HG03159 (cell line): ENCODE measurements at regions not wholly inside any gene's neighbourhood (a gene's known extent, or its start where the extent isn't known, plus 50 kb on each side); places are given as distances from the start of the nearest gene placed in this dataset.

Experiments used
- ATAC-seq: cut with Tn5 transposase; IDR thresholded peaks from one replicate; pipeline ENCODE4 v1.9.1; 2021; ENCODE audit warnings: mild to moderate bottlenecking, moderate library complexity; ENCODE audit not compliant: unreplicated experiment

DNA sequence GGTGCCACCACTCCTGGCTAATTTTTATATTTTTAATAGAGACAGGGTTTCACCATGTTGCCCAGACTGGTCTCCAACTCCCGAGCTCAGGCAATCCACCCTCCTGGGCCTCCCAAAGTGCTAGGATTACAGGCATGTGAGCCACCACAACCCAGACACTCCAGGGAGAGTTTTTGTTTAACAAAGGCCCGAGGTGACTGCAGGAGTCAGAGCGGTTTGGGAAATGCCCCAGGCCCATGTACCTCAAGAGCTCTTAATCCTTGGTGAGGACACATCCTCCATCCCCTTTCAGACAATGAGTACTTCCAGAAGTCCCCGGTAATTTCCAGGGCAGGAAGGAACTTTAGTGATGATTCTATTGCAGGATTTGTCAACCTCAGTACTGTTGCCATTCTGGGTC is 176.0 kb downstream of the ESRRB start:
- ATAC-seq = no peak

DNA sequence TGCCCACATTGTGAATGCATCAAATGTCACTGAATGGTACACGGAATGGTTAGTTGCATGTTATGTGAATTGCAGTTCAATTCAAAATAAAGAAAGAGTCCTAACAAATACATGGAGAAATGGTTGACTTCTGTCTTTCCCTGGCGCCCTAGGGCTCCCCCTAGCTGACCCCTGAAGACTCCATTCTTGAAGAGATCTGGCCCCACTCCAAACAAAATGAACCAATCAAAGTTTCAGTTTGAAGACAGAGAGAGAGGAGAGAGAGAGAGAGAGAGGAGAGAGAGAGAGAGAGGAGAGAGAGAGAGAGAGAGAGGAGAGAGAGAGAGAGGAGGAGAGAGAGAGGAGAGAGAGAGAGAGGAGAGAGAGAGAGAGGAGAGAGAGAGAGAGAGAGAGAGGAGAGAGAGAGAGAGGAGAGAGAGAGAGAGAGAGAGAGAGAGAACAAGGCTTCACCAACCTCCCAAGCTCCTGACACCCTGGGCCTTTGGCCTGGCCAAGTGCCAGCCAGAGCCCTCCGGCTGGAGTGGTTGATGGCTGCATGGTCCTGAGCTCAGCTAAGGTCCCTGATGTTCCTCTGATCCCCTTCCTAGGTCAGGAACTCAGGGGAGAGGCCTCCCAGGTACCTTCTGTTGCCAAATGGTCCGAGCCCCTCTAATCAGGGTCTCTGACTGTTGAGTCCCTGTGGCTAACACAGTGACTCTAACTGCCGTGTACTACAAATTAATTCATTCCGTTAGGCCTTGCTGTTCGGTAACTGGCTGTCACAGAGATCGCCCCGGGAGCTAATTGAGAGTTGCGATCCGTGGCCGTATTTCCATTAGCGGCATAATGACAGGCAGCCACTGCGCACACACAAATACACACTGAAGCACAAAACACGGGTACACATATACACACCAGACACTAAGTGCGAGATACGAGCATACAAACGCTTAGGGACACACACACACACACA is 188.8 kb downstream of the ESRRB start:
- no peak for ATAC-seq

DNA sequence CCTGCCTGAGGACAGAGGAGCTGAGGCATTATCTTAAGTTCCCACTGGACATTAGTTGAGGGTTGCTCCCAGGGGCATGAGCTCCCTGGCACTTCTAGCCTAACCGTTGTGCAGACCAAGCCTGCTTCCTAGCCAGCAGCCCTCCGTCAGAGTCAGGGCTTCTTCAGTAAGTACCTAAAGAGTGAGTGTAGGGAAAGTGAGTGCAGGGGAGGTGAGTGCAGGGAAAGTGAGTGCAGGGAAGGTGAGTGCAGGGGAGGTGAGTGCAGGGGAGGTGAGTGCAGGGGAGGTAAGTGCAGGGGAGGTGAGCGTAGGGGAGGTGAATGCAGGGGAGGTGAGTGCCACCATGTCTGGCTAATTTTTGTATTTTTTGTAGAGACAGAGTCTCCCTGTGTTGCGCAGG is 190.5 kb downstream of the ESRRB start:
- ATAC-seq = no peak

GRCh38 chr14:76574416-76575095 is 186.7 kb upstream of the VASH1 start:
- no peak for ATAC-seq

DNA sequence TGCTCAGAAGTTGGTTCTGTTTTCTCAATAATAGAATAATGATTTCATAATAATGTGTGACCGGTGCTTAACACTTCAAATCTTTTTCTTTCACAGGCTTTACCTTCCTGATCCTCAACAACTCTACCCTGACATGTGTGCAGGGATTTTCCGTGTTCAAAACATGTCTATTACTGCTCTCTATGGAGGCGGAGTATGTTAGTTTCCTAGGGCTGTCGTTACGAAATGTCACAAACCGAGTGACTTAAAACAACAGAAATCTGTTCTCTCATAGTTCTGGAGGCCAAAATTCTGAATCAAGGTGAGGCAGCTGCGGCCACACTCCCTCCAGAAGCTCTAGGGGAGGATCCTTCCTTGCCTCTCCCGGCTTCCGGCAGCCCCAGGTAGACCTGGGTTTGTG is 186.2 kb upstream of the VASH1 start:
- no peak for ATAC-seq

DNA sequence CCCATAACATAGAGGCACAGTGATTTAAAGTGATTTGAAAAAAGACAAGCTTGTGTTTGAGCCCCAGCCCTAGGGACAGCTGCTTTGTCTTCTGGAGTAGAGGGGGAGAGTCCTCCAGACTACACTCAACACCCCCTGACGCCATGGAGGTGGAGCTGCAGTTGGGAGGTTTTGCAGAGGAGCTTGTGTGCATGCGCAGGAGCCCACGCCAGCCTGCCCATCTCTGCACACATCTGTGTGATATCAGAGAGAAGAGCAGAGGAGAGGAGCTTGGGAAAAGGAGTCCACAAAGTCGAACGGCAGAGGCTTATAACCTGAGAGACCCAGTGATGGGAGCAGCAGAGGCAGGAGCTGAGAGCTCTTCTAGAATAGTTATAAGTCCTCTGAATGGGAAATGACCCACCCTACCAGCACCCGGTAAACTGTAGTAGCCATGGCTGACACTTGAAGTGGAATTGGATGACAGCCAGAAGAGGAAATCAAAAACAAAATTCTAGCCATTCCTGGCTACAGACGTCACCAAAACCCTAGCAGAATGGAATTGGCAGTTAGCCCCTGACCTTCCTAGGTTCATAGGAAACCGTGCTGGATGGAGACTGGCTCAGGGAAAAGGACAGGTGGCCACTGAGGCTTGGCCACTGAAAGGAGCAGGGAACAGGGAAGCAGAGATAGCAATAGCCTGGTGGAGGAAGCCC is 185.1 kb upstream of the VASH1 start:
- no peak for ATAC-seq

GRCh38 chr14:76577090-76577489 is 184.2 kb upstream of the VASH1 start:
- no peak for ATAC-seq

- no peak for ATAC-seq
Measured at GRCh38 chr14:76577837-76578236, 183.4 kb upstream of the VASH1 start.

DNA sequence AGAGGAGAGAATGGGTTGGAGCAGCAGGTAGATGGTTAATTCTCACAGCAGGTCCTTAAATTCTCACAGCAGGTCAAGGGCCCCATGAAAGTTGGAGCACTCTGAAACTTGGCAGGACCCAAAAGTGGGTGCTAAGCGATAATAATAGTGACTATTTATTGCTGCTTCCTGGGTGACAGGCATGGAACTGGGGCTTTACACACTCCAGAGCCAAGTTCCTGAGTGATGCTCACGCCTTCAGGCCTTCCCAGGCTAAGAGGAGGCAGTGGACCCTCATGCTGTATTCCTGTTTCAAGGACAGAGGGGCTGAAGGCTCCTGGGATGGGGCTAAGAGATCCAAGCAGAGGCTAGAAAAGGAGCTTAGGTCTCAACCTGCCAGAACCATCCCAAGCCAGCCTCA is 180.9 kb upstream of the VASH1 start:
- ATAC-seq = no peak

DNA sequence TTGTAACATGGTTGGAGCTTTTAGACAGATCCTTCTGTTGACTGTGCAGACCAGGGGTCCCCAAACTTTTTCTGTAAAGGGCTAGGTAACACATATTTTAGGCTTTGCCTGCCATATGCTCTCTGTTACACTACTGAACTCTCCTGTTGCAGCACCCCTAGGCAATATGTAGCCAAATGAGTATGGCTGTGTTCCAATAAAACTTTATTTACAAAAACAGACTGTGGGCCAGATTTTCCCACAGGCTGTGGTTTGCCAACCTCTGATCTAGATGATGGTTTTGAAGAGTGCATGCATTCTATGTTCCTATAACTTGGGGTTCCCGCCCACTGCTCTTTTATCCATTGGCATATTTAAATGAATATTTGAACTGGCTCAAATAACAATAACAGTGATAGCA is 180.3 kb upstream of the VASH1 start:
- ATAC-seq = no peak

DNA sequence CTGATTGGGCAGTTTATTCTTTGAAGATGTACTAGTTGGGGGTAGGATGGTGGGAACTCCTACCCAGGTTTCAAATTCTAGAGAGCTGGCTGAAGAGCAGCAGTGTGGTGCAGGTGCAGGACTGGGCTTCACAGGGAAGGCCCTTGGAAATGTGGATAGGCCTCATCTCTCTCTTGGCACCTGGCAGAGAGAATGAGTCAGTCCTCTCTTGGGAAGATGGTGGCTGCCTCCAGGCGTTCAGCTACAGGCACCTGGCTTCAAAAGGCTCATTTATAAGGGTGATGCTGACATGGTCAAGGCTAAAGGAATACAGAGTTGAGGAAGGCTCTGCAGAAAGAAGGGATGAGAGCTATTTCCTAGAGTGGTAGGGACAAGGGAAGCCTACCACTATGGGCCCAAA is 179.7 kb upstream of the VASH1 start:
- no peak for ATAC-seq

DNA sequence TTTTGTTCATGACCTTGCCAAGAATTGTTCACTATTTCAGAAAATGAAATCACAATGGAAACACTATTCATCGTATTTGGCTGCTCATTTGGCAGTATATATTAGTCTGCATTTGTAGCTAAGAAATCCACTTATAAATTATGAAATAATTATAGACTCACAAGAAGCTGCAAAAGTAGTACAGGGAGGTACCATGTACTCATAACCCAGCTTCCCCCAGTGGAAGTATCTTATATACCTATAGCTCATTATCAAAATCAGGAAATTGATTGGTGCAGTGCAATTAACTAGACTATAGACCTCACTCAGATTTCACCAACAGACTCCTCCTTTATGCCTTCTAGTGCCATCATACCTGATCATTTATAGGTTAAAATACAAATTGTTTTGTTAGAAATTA is 178.8 kb upstream of the VASH1 start:
- no peak for ATAC-seq

- no peak for ATAC-seq
Measured at GRCh38 chr14:76583174-76583573, 178.1 kb upstream of the VASH1 start.

DNA sequence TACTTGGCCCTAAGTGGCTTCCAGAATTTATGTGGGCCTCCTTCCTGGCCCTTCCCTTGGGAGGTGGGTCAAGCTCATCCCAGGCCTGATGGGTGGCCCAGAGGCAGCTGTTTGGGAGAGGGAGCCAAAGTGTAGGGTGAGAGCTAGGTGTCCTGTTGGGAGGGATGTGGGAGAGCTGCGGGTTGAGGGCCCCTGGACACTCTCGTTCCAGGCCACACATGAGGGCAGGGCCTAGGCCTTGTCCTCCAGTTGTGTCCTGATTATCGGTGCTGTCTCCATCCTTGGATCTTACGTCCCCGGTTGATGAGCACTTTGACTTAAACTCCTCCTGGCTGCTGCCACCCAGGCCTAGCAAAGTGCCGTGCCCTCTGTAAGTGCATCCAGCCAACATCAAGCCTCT is 177.5 kb upstream of the VASH1 start:
- no peak for ATAC-seq

- no peak for ATAC-seq
Measured at GRCh38 chr14:76584271-76584702, 177.0 kb upstream of the VASH1 start.

- no peak for ATAC-seq
Measured at GRCh38 chr14:76585616-76586015, 175.7 kb upstream of the VASH1 start.

DNA sequence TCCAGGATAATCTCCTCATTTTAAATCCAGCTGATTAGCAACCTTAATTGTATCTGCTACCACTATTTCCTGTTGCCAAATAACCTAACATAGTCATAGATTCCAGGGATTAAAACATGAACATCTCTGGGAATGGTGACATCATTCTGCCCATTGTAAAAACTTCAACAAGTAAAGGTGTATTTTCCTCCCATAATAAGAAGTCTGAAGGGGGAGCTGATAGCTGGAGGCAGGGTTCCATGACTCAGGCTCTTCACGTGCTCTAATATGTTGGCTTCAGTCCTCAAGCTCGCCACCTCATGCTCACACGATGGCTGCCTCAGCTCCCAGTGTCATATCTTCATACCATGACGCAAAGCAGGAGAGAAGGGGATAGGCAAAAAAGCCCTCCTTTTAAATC is 172.0 kb upstream of the VASH1 start:
- ATAC-seq = no peak

GRCh38 chr14:76591266-76591665 is 170.0 kb upstream of the VASH1 start:
- ATAC-seq = no peak

DNA sequence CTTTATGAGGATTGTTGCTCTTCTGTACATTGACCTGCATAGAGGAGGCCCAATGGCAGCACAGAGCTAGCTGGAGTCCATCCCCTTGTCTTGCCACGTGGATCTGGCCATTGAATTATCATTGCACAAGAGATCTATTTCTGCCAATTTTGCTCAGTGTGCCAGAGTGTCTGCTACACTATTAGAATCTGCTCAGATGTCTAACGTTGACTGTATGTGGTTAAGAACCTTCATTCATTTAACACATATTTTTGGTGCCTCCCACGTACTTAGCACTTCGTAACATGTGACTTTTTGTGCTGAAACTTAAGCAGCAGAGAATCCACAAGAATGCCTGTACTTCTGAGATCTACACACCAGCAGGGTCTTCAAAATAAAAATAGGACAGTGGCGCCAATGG is 166.0 kb upstream of the VASH1 start:
- no peak for ATAC-seq

GRCh38 chr14:76597387-76597786 is 163.9 kb upstream of the VASH1 start:
- no peak for ATAC-seq

DNA sequence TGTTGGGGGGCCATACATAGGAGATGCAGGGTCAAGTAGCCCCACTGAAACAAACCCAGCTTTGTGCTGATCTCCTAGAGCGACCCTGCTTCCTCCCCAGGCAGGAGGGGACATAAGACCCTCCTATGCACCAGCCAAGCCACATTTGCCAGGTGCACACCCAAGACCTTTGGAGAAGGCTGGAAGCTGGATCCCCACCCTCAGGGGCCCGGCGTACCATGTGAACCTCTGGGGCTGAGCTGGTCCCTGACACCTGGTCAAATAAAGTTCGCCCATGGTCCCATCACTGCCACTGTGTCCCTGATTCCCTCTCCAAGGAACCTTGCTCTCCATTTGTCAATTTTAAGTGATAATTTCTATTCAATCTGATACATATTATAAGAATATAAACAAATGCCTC is 162.1 kb upstream of the VASH1 start:
- no peak for ATAC-seq
